Cardiac fibroblast (primary cell): ENCODE measurements at regions not wholly inside any gene's neighbourhood (a gene's known extent, or its start where the extent isn't known, plus 50 kb on each side); places are given as distances from the start of the nearest gene placed in this dataset.
"Not testable (repeated sequence)": the region's sequence is repeated elsewhere in the genome, so short reads cannot be mapped to it uniquely, and the experiment has no call there.

ENCODE experiments used
- DNase-seq, 2 donors: peaks; one replicate each; pipeline versions ENCODE4 v3.0.0 to v3.0.0-alpha.2; 2010; ENCODE audit warnings: low read depth in 2 of 2
- H3K4me3 ChIP-seq, 2 donors: replicated peaks in 1 of 2; 1 replicate in 1 of 2; 2 replicates in 1 of 2; pipeline ENCODE4 v1.5.1; 2011; ENCODE audit warnings: low read depth in 2 of 2, low read length in 2 of 2, mild to moderate bottlenecking in 2 of 2, moderate library complexity in 1 of 2
- CTCF ChIP-seq: IDR thresholded peaks from one replicate; pipeline ENCODE4 v1.5.1; 2011; ENCODE audit warnings: low read depth, mild to moderate bottlenecking, low read length, inconsistent platforms

DNA sequence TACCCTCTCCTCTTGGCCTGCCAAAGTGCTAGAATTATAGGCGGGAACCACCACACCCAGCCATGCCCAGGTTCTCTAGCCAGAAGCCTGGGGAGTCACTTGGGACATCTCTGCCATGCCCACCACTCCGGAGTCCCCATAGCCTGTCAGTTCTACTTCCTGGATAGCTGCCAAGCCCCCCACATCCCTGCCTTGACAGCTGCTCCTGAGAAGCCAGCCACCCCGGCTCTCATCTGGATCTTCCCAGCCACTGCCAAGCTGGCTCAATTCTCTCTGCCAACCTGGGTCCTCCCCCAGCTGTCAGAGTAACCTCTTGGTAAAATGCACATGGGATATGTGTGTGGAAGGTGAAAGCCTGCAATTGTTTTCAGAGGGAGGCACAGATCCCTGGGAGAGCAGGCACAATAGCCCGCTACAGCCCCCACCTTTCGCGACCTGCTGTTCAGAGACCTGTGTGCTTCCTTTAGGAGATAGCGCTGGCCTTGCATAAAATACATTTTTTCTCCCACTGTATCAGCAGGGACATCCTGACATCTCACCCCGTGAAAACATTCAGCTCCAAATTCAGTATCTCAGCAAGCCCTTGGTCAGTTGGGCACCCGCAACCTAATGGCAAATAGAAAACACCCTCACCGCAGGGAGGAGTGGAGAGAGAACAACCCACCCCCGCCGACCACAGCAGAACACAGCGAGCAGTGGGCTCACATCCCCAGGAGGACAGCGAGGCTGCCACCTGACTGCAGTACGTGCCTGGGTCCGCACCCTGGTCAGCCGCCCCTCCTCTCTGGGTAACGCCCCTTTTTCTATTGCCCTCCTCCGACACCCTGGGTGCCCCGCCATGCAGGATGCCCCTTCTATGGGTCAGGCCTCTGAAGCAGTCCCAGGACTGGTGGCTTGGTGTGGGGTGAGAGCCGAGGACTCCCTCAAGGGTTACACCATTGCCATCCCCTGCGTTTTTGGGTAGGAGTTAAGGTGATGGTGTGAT is 1342.2 kb downstream of the BRD1 start:
- no peak for DNase-seq
- TF ChIP-seq CTCF = no peak
- H3K4me3 ChIP-seq = no peak overlapping the region

DNA sequence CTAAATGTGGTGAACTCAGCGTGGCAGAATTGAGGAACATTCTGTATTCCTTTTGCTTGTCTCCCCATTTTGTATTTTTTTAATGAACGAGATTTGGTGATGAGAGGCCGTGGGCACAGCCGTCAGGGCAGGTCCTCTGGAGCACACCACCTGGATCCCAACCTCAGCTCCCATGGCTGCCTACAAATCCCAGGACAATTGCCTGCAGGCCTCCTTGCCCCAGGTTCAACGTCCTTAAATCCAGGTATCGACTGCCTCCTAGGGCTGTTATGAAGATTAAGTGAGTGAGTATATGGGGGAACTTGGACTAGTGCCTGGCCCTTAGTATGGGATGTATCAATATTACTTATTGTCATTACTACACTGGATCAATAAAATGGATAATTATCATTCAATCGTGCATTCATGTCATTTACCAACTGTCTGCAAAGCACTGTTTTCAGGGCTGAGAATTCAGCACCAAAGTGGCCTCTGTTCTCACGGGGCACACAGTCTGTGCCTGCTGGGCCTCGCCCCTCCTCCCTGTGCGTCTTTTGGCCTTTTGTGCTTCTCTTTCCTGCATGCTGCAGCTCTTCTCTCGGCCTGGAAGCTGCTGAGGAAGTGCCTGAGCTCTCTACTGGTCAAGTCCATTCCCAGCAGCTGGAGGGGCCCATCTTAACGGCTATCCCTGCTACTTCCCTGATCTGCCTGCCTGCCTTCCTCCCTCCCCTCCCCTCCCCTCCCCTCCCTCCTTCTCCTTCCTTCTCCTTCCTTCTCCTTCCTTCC is 1343.7 kb downstream of the BRD1 start:
- TF ChIP-seq CTCF = no peak
- DNase-seq = no peak
- H3K4me3 ChIP-seq = no peak overlapping the region

- no peak overlapping the region for H3K4me3 ChIP-seq
- TF ChIP-seq CTCF = no peak
- no peak for DNase-seq
Measured at GRCh38 chr22:48482771-48483170, 1344.9 kb downstream of the BRD1 start.

DNA sequence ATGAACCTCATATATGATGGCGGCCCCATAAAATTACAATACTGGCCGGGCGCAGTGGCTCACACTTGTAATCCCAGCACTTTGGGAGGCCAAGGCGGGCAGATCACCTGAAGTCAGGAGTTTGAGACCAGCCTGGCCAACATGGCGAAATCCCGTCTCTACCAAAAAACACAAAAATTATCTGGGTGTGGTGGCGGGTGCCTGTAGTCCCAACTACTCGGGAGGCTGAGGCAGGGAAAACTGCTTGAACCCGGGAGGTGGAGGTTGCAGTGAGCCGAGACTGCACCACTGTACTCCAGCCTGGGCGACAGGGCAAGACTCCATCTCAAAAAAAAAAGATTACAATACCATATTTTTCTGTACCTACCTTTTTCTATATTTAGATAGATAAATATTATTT is 1345.5 kb downstream of the BRD1 start:
- not testable (repeated sequence) for DNase-seq, H3K4me3 ChIP-seq

DNA sequence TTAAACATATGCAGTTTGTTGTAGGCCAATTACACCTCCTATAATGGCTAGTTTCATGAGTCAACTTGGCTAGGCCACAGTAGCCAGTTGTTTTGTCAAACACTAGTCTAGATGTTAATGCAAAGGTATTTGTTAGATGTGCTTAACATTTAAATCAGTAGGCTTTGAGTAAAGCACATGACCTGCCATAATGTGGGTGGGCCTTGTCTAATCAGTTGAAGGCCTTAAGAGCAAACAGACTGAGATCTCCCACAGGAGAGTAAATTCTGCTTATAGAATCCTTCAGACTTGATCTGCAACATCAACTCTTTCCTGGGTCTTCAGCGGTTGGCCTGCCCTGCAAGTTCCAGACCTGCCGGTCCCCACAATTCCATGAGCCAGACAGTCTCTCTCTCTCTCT is 1345.9 kb downstream of the BRD1 start:
- DNase-seq = no peak
- TF ChIP-seq CTCF = no peak

DNA sequence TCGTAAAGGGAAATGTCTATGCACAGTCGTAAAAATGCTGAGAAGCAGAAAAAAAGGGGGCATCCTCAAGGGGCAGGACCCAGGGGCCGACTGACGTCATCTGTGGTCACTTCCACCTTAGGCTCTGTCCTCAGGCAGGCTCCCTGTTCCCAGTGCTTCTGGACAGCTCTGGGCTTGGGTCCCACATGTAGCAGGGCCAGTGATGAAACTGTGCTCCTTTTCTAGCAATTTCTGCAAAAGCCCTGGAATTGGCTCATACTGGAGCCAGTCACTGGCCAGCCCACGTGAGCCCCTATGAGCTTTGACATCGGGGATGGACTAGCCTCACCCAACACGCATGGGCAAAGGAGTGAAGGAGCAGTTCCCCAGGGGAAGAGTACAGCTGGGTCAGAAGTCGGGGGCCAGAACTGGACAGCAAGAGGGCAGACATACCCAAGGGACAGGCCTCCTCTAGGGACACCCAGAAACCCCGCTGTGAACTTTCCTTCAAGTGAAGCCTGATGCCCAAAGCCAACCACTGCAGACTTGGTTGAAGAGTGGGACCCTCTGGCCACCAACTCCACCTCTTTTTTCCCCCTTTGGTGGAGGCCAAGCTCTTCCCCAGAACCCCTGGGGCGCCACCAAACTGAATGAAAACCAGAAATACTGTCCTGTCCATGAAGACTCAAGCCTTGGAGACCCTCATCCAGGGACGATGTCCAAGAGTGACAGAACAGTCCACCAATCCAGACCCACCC is 1349.0 kb downstream of the BRD1 start:
- DNase-seq = no peak
- no peak for TF ChIP-seq CTCF
- no peak overlapping the region for H3K4me3 ChIP-seq

More for the DNA sequence above, 1345.9 kb downstream of the BRD1 start:
- no peak overlapping the region for H3K4me3 ChIP-seq

DNA sequence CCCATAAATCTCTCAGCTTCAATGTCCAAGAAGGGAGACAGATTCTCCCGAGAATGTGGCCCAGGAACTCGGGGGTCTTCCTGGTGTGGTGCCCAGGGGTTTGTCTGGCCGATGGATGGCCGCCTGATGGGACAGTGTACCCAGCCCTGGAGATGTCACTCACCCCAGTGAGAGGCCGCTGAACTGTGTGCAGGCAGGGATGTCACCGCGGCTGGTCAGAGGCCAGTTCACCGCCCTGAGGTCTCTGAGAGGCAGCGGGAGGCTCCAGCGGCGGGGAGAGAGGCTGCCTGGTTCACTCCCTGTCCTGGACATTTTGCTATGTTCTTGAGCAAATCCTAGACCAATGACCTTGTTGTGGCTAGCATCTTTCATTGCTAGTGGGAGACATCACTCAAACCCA is 1349.5 kb downstream of the BRD1 start:
- no peak for DNase-seq
- H3K4me3 ChIP-seq = no peak overlapping the region
- TF ChIP-seq CTCF = no peak
